HCT116 (cell line): ENCODE measurements at regions not wholly inside any gene's neighbourhood (a gene's known extent, or its start where the extent isn't known, plus 50 kb on each side); places are given as distances from the start of the nearest gene placed in this dataset.

Source experiments
- ATAC-seq: fragments of 200-7000 bp; cut with Tn5 transposase; 2 replicates; pipeline ENCODE4 v1.9.1; 2020; ENCODE audit warnings: mild to moderate bottlenecking, moderate library complexity
- BruUV-seq: library from RNA; stranded (reverse); fragments of 400-500 nt; replicated peaks from 2 replicates; lab custom pipeline; 2021; lab: Mats Ljungman, UMichigan
- CTCF ChIA-PET: fragments of 300-600 bp; sonication (Branson Sonifier 250); formaldehyde crosslinking; loops from one replicate; lab custom pipeline; 2021; ENCODE audit warnings: antibody characterized with exemption; lab: Charles Lee
- POLR2A ChIA-PET: fragments of 300-600, 350-600 bp; sonication (Branson Sonifier 250); formaldehyde crosslinking; loops from one replicate; lab custom pipeline; 2021; ENCODE audit warnings: antibody characterized with exemption; lab: Charles Lee
- RAD21 ChIA-PET, 2 experiments: fragments of 300-600 bp; sonication (Branson Sonifier 250); formaldehyde crosslinking; loops; one replicate each; lab custom pipeline; 2023; ENCODE audit warnings: low total read pairs in 2 of 2; ENCODE audit not compliant: uncharacterized antibody in 2 of 2, unreplicated experiment in 2 of 2, low non-redundant PET in 1 of 2; lab: Charles Lee
- DNase-seq: peaks from one replicate; pipeline ENCODE4 v3.0.0-alpha.2; 2010; ENCODE audit warnings: low read depth, low spot score
- H2AFZ ChIP-seq: fragments of 200-600 bp; shearing (Covaris generic), sonication (generic); 2 replicates; pipeline ENCODE4 v1.6.1; 2017; ENCODE audit warnings: low read depth, mixed run types, mixed read lengths, antibody characterized with exemption, low read length; ENCODE audit not compliant: poor library complexity, severe bottlenecking
- H3K27ac ChIP-seq: 2 replicates; pipeline ENCODE4 v1.5.1; 2012; ENCODE audit warnings: low read depth, low read length
- H3K27me3 ChIP-seq: fragments of 200-600 bp; sonication (generic); 2 replicates; pipeline ENCODE4 v1.6.1; 2016; ENCODE audit warnings: mixed run types, low read length, mixed read lengths; ENCODE audit not compliant: insufficient read depth
- H3K36me3 ChIP-seq, 2 experiments: fragments of 200-500 bp in 1 of 2; fragments of 200-600 bp in 1 of 2; sonication (Bioruptor generic) in 1 of 2; sonication (generic) in 1 of 2; 2 replicates each; pipeline versions ENCODE4 v1.5.1 to v1.6.1; 2014 to 2016; ENCODE audit warnings: low read length in 2 of 2, inconsistent platforms in 1 of 2, mixed read lengths in 1 of 2, mixed run types in 1 of 2; ENCODE audit not compliant: insufficient read depth in 2 of 2, control insufficient read depth in 1 of 2
- H3K4me1 ChIP-seq, 2 experiments: fragments of 200-600 bp in 1 of 2; sonication (generic) in 1 of 2; 2 replicates each; pipeline versions ENCODE4 v1.5.1 to v1.6.1; 2012 to 2017; ENCODE audit warnings: low read length in 2 of 2, inconsistent platforms in 1 of 2, mild to moderate bottlenecking in 1 of 2, mixed read lengths in 1 of 2, mixed run types in 1 of 2, moderate library complexity in 1 of 2; ENCODE audit not compliant: insufficient read depth in 2 of 2, control insufficient read depth in 1 of 2
- H3K4me2 ChIP-seq: fragments of 200-600 bp; sonication (generic); 2 replicates; pipeline ENCODE4 v1.6.1; 2017; ENCODE audit warnings: mixed run types, low read length, mixed read lengths
- H3K4me3 ChIP-seq, 2 experiments: fragments of 200-600 bp in 1 of 2; sonication (generic) in 1 of 2; replicated peaks in 1 of 2; 2 replicates each; pipeline ENCODE4 v1.5.1; 2011 to 2016; ENCODE audit warnings: low read length in 2 of 2, control low read depth in 1 of 2, low read depth in 1 of 2, mild to moderate bottlenecking in 1 of 2, mixed read lengths in 1 of 2, mixed run types in 1 of 2
- H3K79me2 ChIP-seq: fragments of 200-600 bp; sonication (generic); 2 replicates; pipeline ENCODE4 v1.6.1; 2017; ENCODE audit warnings: mild to moderate bottlenecking, mixed run types, low read length, moderate library complexity, mixed read lengths; ENCODE audit not compliant: insufficient read depth
- H3K9ac ChIP-seq: fragments of 200-600 bp; sonication (generic); 2 replicates; pipeline ENCODE4 v1.6.1; 2016; ENCODE audit warnings: low read length, mixed read lengths
- H3K9me2 ChIP-seq: fragments of 200-600 bp; sonication (generic), shearing (Covaris generic); 2 replicates; pipeline ENCODE4 v1.6.1; 2017; ENCODE audit warnings: mixed run types, mild to moderate bottlenecking, moderate library complexity; ENCODE audit not compliant: insufficient read depth
- H3K9me3 ChIP-seq, 2 experiments: fragments of 200-500 bp in 1 of 2; fragments of 200-600 bp in 1 of 2; sonication (Bioruptor generic) in 1 of 2; sonication (generic) in 1 of 2; 2 replicates each; pipeline ENCODE4 v1.6.1; 2014 to 2017; ENCODE audit warnings: low read length in 2 of 2, mixed read lengths in 2 of 2, inconsistent platforms in 1 of 2, low read depth in 1 of 2, mild to moderate bottlenecking in 1 of 2, mixed run types in 1 of 2, moderate library complexity in 1 of 2; ENCODE audit not compliant: control insufficient read depth in 1 of 2, insufficient read depth in 1 of 2
- H4K20me1 ChIP-seq: fragments of 200-600 bp; sonication (generic), shearing (Covaris generic); 2 replicates; pipeline ENCODE4 v1.6.1; 2017; ENCODE audit warnings: mixed run types, mild to moderate bottlenecking, moderate library complexity; ENCODE audit not compliant: insufficient read depth
- CEBPB ChIP-seq: IDR thresholded peaks from 2 replicates; pipeline ENCODE4 v1.6.1; 2012; ENCODE audit warnings: low read depth
- EGR1 ChIP-seq: IDR thresholded peaks from 2 replicates; pipeline ENCODE4 v1.6.1; 2012; ENCODE audit warnings: low read depth
- ELF1 ChIP-seq: IDR thresholded peaks from 2 replicates; pipeline ENCODE4 v1.6.1; 2012; ENCODE audit warnings: low read depth, borderline replicate concordance
- EZH2 ChIP-seq: fragments of 200-600 bp; sonication (generic); IDR thresholded peaks from 2 replicates; pipeline ENCODE4 v1.6.1; 2017; ENCODE audit warnings: antibody characterized with exemption, mixed run types
- EZH2phosphoT487 ChIP-seq: fragments of 200-600 bp; IDR thresholded peaks from 2 replicates; pipeline ENCODE4 v1.6.1; 2018; ENCODE audit warnings: antibody characterized with exemption, borderline replicate concordance
- FOSL1 ChIP-seq: IDR thresholded peaks from 2 replicates; pipeline ENCODE4 v1.6.1; 2012; ENCODE audit warnings: low read depth
- JUND ChIP-seq: IDR thresholded peaks from 2 replicates; pipeline ENCODE4 v1.6.1; 2012
- POLR2A ChIP-seq: IDR thresholded peaks from 2 replicates; pipeline ENCODE4 v1.7.0; 2011; ENCODE audit warnings: borderline replicate concordance; ENCODE audit not compliant: insufficient read depth, insufficient read length; ENCODE audit errors: extremely low read depth
- POLR2AphosphoS5 ChIP-seq: IDR thresholded peaks from 2 replicates; pipeline ENCODE4 v1.6.1; 2011; ENCODE audit warnings: mild to moderate bottlenecking, low read depth, low read length, moderate library complexity
- RAD21 ChIP-seq: IDR thresholded peaks from 2 replicates; pipeline ENCODE4 v1.6.1; 2012; ENCODE audit warnings: low read depth, mild to moderate bottlenecking
- SIN3A ChIP-seq: IDR thresholded peaks from 2 replicates; pipeline ENCODE4 v1.6.1; 2012; ENCODE audit warnings: low read depth
- SP1 ChIP-seq: IDR thresholded peaks from 2 replicates; pipeline ENCODE4 v1.6.1; 2012; ENCODE audit warnings: low read depth
- SRF ChIP-seq: IDR thresholded peaks from 2 replicates; pipeline ENCODE4 v1.6.1; 2012; ENCODE audit warnings: low read depth
- ZNF274 ChIP-seq: fragments of 200-500 bp; sonication (Bioruptor generic); IDR thresholded peaks from 2 replicates; pipeline ENCODE4 v1.6.1; 2014; ENCODE audit warnings: mild to moderate bottlenecking, low read depth, low read length, inconsistent platforms
- intact Hi-C: fragments of 100-400 bp; cut with micrococcal nuclease; formaldehyde crosslinking; loops from 2 replicates; pipeline ENCODE4 v1.10.0; 2022
- TF ChIP-seq, protein P1 (sequence below): IDR thresholded peaks from 2 replicates; pipeline ENCODE4 v1.6.1; 2012; ENCODE audit warnings: low read depth
- TF ChIP-seq, protein P2 (sequence below), 3 experiments: fragments of 200-600 bp in 1 of 3; sonication (generic) in 1 of 3; IDR thresholded peaks in 2 of 3; conservative IDR thresholded peaks in 1 of 3; 2 replicates each; pipeline ENCODE4 v1.5.1; 2012 to 2017; ENCODE audit warnings: low read depth in 2 of 3, low read length in 2 of 3, antibody characterized with exemption in 1 of 3, borderline replicate concordance in 1 of 3, control low read depth in 1 of 3, mild to moderate bottlenecking in 1 of 3, mixed read lengths in 1 of 3, mixed run types in 1 of 3, moderate library complexity in 1 of 3; ENCODE audit not compliant: insufficient read depth in 1 of 3
- TF ChIP-seq, protein P3 (sequence below): IDR thresholded peaks from 2 replicates; pipeline ENCODE4 v1.6.1; 2012

DNA sequence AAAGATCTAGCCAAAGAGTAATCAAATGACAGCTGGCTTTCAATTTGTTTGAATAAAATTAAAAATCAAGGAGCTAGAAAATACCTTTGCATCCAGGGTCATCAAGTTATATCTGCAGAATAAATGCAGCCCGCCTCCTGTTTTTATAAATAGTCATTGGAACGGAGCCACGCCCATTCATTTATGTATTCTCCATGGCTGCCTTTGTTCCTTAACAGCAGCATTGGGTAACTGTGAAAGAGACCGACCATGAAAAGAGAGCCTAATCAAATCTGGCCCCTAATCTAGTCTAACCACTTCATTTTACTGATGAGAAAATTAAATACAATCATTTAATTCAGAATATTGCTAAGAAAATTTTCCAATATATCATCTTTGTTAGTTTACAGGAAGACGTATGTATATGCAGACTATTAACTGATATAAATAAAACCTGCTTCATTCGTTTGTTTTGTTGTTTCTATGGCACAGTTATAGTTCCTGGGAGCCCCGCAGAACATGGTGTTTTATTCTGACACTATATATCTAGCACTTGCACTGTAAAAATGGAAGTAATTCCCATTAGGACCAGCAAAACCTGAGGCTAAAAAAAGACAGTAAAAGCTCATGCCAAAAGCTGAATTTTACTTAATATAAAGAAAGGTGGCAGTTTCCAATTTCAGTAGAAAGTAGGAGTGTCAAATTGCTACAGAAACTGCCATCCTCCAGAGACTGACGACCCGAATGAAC, 111.8 kb upstream of the PALMD start:
- CTCF ChIA-PET = no interaction called here
- no peaks in the 10 kb centered on the region for H3K9me2 ChIP-seq
- no peaks in the 10 kb centered on the region for H3K9me3 ChIP-seq
- no peaks in the 10 kb centered on the region for H4K20me1 ChIP-seq
- no peaks in the 10 kb centered on the region for H3K36me3 ChIP-seq
- H3K79me2 ChIP-seq = no peaks in the 10 kb centered on the region
- H3K4me3 ChIP-seq = no peak overlapping the region
- H2AFZ ChIP-seq = no peak overlapping the region
- TF ChIP-seq EZH2 = no peak
- TF ChIP-seq, all 23 proteins: peak for 0
- ChIA-PET RAD21 (no interaction called here), POLR2A (no interaction called here)
- ATAC-seq (no peak), DNase-seq (no peak)
- H3K4me2 ChIP-seq = no peak overlapping the region
- H3K9ac ChIP-seq = no peak overlapping the region
- H3K27me3 ChIP-seq = no peaks in the 10 kb centered on the region
- H3K4me1 ChIP-seq = no peaks in the 10 kb centered on the region
- no peak overlapping the region for H3K27ac ChIP-seq
- intact Hi-C loops = no loop called here
- BruUV-seq = no TSS peak

DNA sequence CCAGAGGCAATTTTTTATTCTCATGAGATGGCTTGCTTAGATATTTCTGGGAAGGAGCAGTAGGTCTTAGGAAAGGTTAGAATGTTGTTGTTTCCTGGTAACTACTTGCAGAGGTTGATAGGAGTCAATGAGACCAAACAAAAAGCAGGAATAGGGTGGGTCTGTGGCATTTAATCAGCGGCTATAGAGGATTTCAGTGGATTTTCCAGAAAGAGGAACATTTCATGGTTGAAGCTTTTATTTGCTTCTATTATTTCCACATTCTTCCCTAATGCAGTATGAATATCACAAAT, 111.3 kb upstream of the PALMD start:
- RAD21 ChIA-PET = no interaction called here
- Histone ChIP-seq H2AFZ (no peak overlapping the region), H3K4me1 (no peaks in the 10 kb centered on the region), H3K27me3 (no peaks in the 10 kb centered on the region), H3K9me3 (no peaks in the 10 kb centered on the region), H3K27ac (no peak overlapping the region), H3K4me3 (no peak overlapping the region), H3K36me3 (no peaks in the 10 kb centered on the region), H3K9me2 (no peaks in the 10 kb centered on the region), H3K9ac (no peak overlapping the region), H4K20me1 (no peaks in the 10 kb centered on the region), H3K79me2 (no peaks in the 10 kb centered on the region), H3K4me2 (no peak overlapping the region)
- POLR2A ChIA-PET = no interaction called here
- BruUV-seq = no TSS peak
- CTCF ChIA-PET = no interaction called here
- DNase-seq = no peak
- intact Hi-C loops = no loop called here
- no peak for ATAC-seq
- no peak for TF ChIP-seq ZNF274
- no peak for TF ChIP-seq SRF
- no peak for TF ChIP-seq SP1
- TF ChIP-seq POLR2AphosphoS5 = no peak
- TF ChIP-seq SIN3A = no peak
- no peak for TF ChIP-seq EGR1
- no peak for TF ChIP-seq POLR2A
- no peak for TF ChIP-seq ELF1
- no peak for TF ChIP-seq JUND
- TF ChIP-seq, protein P1, sequence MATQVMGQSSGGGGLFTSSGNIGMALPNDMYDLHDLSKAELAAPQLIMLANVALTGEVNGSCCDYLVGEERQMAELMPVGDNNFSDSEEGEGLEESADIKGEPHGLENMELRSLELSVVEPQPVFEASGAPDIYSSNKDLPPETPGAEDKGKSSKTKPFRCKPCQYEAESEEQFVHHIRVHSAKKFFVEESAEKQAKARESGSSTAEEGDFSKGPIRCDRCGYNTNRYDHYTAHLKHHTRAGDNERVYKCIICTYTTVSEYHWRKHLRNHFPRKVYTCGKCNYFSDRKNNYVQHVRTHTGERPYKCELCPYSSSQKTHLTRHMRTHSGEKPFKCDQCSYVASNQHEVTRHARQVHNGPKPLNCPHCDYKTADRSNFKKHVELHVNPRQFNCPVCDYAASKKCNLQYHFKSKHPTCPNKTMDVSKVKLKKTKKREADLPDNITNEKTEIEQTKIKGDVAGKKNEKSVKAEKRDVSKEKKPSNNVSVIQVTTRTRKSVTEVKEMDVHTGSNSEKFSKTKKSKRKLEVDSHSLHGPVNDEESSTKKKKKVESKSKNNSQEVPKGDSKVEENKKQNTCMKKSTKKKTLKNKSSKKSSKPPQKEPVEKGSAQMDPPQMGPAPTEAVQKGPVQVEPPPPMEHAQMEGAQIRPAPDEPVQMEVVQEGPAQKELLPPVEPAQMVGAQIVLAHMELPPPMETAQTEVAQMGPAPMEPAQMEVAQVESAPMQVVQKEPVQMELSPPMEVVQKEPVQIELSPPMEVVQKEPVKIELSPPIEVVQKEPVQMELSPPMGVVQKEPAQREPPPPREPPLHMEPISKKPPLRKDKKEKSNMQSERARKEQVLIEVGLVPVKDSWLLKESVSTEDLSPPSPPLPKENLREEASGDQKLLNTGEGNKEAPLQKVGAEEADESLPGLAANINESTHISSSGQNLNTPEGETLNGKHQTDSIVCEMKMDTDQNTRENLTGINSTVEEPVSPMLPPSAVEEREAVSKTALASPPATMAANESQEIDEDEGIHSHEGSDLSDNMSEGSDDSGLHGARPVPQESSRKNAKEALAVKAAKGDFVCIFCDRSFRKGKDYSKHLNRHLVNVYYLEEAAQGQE = no peak
- no peak for TF ChIP-seq EZH2phosphoT487
- TF ChIP-seq CEBPB = no peak
- no peak for TF ChIP-seq RAD21
- TF ChIP-seq, protein P2, sequence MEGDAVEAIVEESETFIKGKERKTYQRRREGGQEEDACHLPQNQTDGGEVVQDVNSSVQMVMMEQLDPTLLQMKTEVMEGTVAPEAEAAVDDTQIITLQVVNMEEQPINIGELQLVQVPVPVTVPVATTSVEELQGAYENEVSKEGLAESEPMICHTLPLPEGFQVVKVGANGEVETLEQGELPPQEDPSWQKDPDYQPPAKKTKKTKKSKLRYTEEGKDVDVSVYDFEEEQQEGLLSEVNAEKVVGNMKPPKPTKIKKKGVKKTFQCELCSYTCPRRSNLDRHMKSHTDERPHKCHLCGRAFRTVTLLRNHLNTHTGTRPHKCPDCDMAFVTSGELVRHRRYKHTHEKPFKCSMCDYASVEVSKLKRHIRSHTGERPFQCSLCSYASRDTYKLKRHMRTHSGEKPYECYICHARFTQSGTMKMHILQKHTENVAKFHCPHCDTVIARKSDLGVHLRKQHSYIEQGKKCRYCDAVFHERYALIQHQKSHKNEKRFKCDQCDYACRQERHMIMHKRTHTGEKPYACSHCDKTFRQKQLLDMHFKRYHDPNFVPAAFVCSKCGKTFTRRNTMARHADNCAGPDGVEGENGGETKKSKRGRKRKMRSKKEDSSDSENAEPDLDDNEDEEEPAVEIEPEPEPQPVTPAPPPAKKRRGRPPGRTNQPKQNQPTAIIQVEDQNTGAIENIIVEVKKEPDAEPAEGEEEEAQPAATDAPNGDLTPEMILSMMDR (IDR thresholded peaks at IDR 0.05 in 2 of 3, conservative IDR thresholded peaks at IDR 0.05 in 1 of 3; ENCODE audit: borderline replicate concordance in 1 of 3, insufficient read depth in 1 of 3, low read depth in 2 of 3, low read length in 2 of 3) = no peak
- TF ChIP-seq FOSL1 = no peak
- TF ChIP-seq, protein P3, sequence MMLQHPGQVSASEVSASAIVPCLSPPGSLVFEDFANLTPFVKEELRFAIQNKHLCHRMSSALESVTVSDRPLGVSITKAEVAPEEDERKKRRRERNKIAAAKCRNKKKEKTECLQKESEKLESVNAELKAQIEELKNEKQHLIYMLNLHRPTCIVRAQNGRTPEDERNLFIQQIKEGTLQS = no peak
